GM21528 (cell line): ENCODE measurements at regions not wholly inside any gene's neighbourhood (a gene's known extent, or its start where the extent isn't known, plus 50 kb on each side); places are given as distances from the start of the nearest gene placed in this dataset.

Experiments used
- ATAC-seq: cut with Tn5 transposase; IDR thresholded peaks from one replicate; pipeline ENCODE4 v1.9.1; 2021; ENCODE audit warnings: mild to moderate bottlenecking, moderate library complexity; ENCODE audit not compliant: unreplicated experiment, low FRiP score

DNA sequence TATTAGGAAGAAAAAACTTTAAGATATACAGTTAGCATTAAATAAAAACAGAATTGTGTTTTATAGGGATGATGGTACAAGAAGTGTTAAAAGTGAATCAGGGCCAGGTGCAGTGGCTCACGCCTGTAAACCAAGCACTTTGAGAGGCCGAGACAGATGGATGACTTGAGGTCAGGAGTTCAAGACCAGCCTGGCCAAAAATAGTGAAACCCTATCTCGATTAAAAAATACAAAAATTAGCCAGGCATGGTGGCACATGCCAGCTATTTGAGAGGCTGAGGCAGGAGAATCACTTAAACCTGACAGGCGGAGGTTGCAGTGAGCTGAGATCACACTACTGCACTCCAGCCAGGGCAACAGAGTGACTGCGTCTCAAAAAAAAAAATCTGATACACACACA is 282.9 kb upstream of the ATP10B start:
- no peak for ATAC-seq

GRCh38 chr5:161134083-161134482 is 282.1 kb upstream of the ATP10B start:
- no peak for ATAC-seq

DNA sequence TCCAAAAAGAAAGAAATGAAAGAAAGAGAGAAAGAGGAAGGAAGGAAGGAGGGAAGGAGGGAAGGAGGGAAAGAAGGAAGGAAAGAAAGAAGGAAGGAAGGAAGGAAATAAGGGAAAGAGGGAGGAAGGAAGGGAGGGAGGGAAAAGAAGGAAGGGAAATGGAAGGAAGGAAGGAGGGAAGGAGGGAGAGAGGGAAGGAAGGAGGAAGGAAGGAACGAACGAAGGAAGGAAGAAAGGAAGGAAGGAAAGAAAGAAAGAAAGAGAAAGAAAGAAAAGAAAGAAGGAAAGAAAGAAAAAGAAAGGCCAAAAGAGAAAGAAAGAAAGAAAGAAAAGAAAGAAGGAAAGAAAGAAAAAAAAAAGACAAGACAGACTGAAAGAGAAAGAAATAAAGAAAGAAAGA is 263.9 kb upstream of the ATP10B start:
- ATAC-seq: no peak

GRCh38 chr5:161112371-161112770 is 260.4 kb upstream of the ATP10B start:
- no peak for ATAC-seq

- no peak for ATAC-seq
Observed at GRCh38 chr5:161105525-161105924, 253.5 kb upstream of the ATP10B start.

DNA sequence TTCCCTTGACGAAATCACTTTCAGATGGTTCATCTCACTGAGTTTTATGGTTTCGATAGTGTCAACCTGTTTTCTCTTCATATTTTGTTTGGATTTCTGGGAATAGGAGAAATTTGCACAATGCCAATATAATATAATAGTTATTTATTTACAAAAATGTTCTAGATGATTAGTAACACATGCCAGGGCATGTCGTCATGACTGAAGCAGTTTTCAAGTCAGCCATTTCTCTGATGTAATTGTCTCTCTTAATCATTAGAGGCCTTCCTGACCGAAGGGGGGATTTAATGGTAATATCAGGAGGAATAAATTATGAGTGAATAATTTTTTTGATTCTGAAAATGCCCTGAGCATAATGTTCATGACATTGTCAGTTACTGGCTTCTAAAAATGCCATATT is 246.5 kb upstream of the ATP10B start:
- ATAC-seq: no peak

GRCh38 chr5:161096581-161096980 is 244.6 kb upstream of the ATP10B start:
- no peak for ATAC-seq

- ATAC-seq: no peak
Observed at GRCh38 chr5:161095953-161096352, 243.9 kb upstream of the ATP10B start.

GRCh38 chr5:161094411-161094810 is 242.4 kb upstream of the ATP10B start:
- ATAC-seq: no peak

- no peak for ATAC-seq
Observed at GRCh38 chr5:161093100-161093499, 241.1 kb upstream of the ATP10B start.

- ATAC-seq: no peak
Observed at GRCh38 chr5:161089569-161089968, 237.6 kb upstream of the ATP10B start.

- no peak for ATAC-seq
Observed at GRCh38 chr5:161086461-161086860, 234.4 kb upstream of the ATP10B start.

- no peak for ATAC-seq
Observed at GRCh38 chr5:161085056-161085455, 233.0 kb upstream of the ATP10B start.

DNA sequence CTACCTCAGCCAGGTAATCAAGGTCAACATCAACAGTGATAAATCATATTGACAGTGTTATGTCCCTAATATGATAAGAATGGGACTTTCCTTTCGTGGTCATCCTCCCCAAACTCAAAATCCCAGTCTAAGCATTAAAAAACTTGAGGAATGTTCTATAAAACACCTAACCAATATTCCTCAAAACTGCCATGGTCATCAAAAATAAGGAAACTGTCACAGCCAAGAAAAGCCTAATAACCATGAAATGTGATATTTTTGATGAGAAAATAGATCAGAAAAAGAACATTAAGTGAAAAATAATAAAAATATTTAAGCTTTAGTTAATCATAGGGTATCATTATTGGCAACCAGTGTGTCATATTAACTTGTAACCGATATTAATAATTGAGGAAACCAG is 232.1 kb upstream of the ATP10B start:
- ATAC-seq: no peak

DNA sequence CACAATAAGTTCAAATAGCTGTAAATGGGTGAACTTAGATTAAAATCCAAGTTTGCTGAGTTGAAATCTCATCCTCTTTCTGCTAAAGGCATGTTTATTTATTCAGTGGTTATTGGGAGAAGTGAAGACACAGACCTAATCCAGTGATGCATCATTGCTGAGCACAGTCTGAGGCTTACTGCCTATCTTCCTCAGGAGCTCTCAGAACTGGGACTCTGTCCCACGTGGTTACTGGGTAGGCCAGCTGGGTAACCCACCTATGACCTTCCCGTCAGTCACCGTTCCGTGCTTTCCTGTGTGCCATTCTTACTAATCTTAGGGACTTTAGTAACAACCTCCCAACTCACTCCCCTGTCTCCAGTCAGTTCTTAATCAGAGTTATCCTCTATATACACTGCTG is 226.8 kb upstream of the ATP10B start:
- ATAC-seq: no peak

- no peak for ATAC-seq
Observed at GRCh38 chr5:161077936-161078545, 226.0 kb upstream of the ATP10B start.

DNA sequence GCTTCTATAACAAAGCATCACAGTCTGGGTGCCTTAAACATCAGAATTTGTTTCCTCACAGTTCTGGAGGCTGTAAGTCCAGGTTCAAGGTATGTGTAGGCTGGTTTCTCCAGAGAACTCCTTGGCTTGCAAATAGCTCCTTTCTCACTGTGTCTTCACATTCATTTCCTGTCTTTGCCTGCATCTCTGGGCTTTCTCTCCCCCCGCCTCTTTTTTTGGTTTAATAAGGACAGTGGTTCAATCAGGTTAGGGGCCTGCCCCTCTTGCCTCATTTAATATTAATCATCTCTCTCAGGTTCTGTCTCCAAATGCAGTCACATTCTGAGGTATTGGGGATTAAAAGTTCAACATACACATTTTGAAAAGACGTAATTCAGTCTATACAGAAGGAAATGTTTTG is 225.5 kb upstream of the ATP10B start:
- no peak for ATAC-seq

- no peak for ATAC-seq
Observed at GRCh38 chr5:161064781-161065180, 212.8 kb upstream of the ATP10B start.

GRCh38 chr5:161064297-161064696 is 212.3 kb upstream of the ATP10B start:
- ATAC-seq: no peak

GRCh38 chr5:161058781-161059180 is 206.8 kb upstream of the ATP10B start:
- ATAC-seq: no peak

DNA sequence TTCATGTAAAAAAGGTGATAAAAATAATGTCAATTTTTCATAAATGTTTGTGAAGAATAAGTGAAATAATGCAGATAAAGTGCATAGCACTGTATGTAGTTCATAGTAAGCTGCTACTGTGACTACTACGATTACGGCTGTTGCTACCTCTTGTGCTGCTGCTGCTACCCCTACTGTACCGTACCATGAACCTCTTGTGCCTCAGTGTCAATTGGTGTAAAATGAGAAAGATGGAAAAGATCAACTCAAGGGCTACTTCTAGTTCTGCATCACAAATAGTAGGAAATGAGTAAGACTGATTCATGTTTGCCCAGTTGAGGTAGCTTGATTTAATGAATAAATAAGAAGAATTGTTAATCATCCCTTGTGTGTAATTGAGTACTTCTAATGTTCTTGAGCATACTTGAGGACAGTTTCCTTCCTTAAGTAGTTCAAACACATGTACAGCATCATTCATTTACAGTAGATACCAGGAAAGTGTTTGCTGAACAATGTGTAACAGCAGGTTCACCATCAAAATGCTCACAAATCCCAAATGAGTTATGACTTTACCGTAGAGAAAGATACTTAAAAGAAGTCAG is 200.0 kb upstream of the ATP10B start:
- no peak for ATAC-seq

DNA sequence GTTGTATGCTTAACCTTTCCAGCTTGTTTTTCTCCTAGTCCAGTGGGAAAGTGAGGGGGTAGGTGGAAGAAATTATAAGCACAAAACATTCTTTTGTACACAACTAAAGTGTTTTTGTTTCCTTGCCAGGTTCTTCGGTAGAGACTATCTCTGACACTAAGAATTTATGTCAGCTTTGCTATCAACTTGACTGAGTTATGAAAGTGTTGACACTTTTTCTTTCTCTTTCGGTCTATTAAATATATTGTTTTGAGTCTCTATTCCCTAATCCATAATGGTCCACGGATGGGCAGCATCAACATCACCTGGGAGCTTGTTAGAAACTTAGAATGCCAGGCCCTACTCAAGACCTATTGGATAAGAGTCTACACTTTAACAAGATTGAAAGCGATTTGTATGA is 195.0 kb upstream of the ATP10B start:
- no peak for ATAC-seq

DNA sequence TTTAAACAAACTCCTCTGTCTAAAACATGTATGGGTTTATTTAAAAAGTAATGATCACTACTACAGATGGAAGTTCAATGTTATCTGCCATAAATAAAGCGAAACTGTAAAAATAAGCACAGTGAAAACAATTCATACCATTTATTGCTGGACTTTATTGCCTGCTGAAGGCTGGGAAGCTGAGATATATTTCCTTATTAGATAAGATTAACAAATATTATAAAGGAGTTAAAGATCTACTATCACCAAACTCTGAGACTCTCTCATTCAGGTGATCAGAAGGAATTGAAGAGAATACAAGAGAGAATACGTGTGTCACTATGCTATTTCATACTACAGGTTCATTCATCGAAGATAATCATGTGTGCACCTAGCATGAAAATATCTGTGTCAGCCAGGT is 190.9 kb upstream of the ATP10B start:
- no peak for ATAC-seq
